Skin of body (tissue), 1 donor: ENCODE measurements at regions not wholly inside any gene's neighbourhood (a gene's known extent, or its start where the extent isn't known, plus 50 kb on each side); places are given as distances from the start of the nearest gene placed in this dataset.

Source experiments
- DNase-seq: peaks from one replicate; lab custom pipeline; 2025; lab: John Stamatoyannopoulos, UW

- DNase-seq = no peak
Observed at GRCh38 chr1:186736971-186737685, 56.9 kb upstream of the PTGS2 start.

GRCh38 chr1:186735463-186735862, 55.2 kb upstream of the PTGS2 start:
- no peak for DNase-seq

- DNase-seq = no peak
Observed at GRCh38 chr1:186730951-186731729, 50.9 kb upstream of the PTGS2 start.
